HPDE6-E6E7 (cell line): ENCODE measurements at regions not wholly inside any gene's neighbourhood (a gene's known extent, or its start where the extent isn't known, plus 50 kb on each side); places are given as distances from the start of the nearest gene placed in this dataset.
A peak's percentile ranks its signal among the peaks of the same experiment; 100 is the strongest.

ENCODE experiments used
- DNase-seq: peaks from one replicate; pipeline ENCODE4 v3.0.0; 2011; ENCODE audit warnings: missing footprints; ENCODE audit errors: extremely low spot score

DNA sequence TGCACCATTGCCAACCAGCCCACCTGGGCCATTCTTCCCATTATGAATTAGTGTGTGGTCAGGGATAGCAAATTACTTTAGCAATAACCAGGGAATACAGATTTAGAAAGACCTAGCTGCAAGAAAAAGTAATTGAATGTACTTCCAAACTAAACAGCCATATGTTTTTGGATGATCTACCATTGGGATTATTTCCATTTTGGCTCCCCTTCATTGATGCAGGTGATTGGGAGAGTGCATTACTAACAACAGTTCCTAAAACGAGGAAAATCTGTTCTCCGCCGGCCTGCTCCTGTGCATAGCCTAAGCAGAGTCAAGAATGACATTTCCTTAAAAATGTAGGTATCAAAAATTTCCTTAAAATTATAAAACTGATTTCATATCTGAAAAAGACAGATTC is 58.5 kb downstream of the MAIP1 start:
- DNase-seq, result no peak

DNA sequence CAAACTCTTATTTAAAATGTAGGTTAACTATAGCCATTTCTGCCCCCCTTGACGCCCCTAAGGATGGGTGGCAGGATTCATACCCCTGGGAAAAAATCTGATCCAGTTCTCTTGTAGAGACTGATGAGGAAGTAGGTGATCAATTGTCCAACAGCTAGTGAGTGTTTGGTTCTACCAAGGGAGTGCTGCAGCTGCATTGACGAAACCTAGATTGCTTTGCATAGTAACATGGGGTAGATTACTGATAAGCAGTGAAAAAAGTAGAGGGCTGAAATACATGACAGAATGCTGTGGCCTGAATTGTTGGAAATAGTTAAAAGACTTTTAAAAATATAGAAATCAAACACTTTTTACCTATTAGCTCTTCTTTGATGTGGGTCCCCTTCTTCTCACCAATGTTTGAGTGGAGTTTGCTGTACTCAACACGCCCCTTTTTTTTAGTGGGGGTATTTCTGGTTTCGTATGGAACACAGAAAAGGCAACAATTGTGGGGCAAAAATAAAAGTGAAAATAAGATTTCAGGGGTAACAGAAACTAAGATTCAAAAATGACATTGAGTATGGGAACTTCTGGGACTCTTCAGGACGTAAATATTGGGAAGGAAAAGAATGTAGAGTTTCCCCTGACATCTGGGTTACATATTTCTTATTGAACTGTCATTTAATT is 66.2 kb downstream of the MAIP1 start:
- no peak for DNase-seq

DNA sequence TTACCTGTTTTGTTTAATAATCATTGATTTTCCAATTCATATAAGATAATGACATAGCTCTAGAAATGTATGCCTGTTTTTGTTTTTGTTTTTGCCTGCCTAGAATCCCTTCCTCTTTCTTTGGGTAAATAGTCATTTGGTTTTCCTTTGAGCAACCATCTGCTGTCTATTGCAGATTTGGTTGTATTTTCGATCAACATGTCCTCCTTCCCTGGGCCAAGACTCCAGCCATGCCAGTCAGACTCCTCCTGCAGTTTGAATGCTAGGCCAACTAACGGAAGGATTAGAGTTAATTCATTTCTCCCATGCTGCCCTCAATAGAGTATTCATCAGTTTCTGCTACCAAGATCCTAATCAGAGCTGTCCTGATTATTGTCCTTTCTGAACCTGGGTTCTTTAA is 67.1 kb downstream of the MAIP1 start:
- DNase-seq, result no peak

DNA sequence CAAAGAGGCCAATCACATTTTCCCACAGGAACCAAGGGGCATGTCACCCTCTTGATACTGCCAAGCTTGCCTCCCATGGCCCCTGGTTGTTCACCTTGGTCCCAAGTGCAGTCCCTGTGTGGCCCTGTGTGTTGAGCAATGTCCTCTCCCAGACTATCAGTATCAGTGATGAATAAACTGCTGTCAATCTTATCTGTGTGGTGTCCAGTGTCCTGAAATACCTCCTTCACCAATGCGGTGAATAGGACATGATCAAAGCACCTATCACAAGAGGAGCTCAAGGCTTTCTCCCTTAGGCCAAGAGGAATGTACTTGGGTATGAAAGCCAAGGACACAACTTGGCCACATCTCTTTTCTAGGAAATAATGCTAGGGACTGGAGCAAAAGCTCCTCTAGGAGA is 68.2 kb downstream of the MAIP1 start:
- no peak for DNase-seq

DNA sequence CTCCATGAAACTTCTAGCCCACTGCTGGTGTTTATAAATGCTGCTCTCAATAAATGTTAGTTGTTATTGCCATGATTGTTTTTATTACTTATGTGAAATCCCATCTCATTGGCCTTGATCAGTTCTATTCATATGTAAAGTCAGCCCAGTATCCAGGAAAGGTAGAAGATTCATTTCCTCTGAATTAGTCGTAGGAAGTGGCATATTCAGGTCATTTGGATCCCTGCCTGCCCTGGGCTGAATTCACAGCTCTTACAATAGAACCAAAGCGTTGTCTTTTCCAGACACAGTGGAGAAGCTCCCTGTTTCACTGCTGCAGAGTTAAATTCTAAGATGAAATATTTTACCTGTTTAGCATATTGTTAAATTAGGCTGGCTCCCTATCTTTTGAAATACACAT is 70.3 kb downstream of the MAIP1 start:
- DNase-seq, result no peak

DNA sequence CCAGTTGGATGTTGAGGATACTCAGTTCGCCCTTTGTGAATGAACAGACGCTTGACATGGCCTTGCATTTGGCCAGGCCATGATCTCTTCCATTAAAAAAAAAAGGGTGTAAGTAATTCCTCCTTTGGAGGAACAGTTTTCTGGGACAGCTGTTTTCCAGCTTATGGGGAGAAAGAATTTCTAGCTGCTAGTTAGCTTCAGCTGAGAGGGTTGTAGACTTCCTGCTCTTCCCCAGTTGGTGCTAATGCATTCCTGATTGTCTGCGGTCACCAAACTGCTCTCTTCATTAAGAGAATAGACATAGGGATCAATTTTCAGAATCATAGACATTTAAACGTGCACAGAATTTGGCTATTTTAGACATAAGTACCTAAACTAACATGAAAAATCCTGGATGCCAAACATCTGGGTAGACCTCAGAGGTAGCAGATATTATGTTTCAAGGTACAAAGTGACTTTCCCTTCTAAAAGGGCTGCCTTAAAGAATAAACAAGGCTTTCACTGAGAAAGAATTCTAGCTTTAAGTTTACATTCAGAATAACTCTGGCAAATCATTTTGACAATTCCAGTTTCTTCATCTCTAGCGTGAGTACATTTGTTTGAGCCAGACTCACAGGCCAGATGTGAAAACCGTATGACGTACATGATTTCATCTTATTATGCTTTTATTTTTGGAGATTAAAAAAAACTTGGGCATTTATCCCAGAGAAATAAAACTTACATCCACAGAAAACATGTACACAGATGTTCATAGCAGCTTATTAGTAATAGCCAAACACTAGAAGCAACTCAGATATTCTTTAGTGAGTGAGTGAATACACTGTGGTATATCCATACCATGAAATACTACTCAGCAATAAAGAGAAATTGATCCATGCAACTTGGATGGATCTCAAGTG is 71.2 kb downstream of the MAIP1 start:
- DNase-seq, result no peak

DNA sequence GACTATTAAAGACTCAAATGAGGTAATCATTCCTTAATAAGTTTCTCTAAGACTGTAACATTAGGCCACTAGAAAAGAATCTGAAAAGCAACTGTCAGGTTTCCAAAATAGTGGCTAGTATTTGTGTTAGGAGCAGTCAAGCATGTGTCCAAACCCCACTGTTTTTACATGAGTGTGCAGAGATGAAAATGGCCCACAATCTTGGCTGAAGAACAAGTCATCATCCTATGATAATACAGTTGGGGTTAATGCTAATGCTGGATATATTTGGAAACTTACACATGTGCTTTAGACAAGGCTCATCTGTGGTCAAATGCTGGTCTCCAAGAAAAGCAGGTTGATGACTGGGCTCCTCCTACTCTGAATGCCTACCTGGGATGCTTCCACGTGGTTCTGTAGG is 73.6 kb downstream of the MAIP1 start:
- DNase-seq, result no peak

DNA sequence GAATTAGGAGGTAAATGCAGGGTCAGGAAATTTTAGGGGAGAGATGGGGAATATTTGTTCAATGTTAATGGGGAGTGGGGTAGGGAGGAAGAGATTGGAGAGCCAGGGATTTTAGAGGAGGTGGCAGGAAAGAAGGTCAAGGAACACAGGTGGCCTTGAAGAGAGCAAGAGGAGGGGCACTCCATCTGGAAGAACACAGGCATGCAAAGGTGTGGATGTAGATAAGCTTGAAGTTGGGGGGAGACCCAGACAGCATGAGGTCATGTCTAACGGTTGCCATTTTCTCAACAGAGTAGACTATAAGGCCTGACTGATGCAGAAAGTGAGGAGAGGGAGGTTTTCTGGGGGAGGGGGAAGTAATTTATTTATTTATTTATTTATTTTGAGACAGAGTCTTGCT is 77.5 kb downstream of the MAIP1 start:
- DNase-seq, result no peak

DNA sequence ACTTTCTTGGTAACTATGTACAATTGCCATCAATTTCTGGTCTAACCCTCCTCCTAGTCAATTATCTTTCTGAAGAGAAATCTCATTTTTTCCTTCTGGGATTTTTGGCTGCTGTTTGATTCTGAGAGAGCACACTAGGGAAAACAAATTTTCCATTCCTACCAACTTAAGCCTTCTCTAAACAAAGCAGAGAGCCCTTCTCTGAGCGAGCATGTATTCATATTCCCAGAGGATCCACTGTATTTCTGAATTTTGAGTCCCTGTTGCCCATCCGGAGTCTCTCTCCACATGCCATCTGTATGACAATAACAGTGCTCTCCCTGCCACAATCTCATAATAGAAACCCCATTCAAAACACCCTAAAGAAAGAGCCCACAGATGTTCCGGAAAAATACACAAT is 78.5 kb downstream of the MAIP1 start:
- no peak for DNase-seq

DNA sequence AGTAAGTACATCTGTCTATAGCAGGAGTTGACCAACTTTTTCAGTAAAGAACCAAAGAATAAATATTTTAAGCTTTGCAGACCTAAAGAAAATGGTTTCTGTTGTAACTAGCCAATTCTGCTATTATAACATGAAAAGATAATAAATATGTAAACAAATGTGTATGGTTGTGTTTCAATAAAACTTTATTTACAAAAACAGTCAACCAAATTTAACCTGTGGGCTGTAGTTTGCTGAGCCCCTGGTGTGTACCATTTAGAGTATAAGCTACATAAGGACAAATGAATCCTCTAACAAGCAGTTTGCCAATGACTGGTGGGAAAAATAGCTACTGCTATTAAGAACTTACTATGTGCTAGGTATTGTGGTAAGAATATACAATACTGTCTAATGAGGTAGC is 79.4 kb downstream of the MAIP1 start:
- DNase-seq, result no peak

DNA sequence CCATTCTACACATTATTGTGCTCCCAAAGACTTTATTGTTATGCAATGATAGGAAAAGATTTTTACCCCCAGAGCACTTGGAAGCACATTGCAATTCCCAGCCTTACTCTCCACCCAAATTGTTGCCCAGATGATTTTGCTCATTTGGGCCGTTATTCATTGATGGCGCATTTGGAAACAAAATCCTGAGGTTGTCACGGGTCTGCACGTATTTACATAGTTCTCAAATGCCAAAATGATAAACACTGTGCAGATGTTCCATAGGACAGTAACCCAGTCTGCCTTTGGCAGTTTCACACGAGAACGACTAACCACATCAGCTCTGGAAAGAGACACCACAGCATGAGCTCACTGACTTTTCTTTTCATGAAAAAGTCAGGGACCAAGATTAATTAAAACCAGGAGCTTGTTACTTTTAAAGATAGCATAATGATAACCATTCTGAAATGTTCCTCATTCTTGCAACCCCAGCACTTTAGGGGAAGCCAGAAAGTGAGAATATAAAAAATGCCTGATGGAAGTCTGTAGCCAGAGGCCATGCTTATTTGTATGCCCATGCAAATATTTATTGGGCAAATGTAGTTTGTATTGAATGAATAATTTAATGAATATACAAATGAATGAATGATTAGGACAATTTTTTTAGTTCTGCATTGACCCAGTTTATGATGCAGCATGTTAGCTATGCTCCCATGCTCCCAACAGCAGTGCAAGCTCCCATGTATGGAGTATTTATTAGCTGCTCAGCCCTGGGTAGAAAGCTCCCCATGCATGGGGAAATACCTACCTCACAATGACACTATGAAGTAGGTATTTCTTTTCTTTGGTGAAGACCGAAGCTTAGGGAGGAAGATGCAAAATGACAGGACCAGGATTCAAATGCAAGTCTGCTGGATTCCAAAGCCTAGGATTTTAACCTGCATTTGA is 84.6 kb downstream of the MAIP1 start:
- no peak for DNase-seq

DNA sequence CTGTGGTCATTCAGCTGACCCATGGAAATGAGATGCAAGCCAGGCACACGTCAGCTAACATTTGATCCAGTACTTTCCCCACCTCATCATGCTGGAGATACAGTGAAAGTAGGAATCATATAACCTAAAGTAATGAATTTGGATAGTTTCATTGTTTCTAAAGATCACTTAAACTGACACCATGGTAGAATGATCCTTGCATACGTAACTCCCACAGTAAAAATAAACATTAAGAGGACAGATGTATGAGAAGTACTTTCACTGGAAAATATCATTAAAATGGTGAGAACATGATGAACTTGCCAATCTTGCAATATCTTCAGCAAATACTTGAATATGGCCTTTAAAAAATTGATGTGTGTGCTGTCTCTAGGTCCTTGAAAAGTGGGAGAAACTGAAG is 85.4 kb downstream of the MAIP1 start:
- no peak for DNase-seq

DNA sequence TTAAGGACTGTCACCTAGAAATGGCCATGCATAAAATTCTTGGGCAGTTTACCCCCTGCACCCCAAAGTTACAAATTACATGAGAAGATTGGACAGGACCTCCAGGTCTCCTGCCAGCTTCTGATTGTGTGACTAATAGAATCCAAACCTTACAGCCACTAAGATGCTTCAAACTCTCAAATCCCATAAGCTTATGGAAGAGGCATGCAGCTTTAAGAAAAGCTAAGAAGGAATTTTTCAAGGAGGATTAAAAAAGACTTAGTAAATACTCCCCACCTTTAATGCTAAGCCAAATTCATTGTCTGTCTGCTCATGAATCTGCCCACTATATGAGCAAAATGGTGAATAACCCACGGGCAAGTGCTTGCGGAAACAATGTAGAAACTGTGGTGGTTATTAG is 86.3 kb downstream of the MAIP1 start:
- DNase-seq, result no peak

DNA sequence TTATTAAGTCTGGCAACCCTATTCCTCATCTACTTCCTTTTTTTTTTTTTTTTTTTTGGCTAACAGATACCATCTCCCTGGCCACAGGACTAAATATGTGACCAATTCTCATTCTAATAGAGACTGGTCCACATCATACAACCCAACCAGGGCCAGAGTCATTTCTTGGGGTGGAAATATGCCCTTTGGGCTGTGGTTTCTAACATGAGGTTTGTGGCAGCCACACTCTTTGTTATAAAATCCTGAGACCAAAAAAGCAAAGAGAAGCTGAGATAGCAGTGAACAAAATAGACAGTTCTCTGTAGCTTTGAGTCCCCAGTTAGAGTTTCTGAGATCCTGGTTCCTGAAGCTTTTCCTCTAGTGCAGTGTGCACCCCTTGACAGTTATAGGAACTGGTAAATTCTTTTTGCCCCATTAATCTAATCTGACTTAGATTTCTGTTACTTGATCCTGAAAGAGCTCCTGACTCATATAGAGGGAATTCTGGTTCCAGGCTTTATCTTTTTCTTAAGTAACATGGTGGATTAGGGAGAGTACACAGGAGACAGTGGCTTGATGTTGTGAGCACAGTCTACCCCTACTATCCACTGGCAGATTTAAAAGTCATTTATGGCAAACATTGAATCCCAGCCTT is 86.8 kb downstream of the MAIP1 start:
- DNase-seq, result peak; percentile 26

DNA sequence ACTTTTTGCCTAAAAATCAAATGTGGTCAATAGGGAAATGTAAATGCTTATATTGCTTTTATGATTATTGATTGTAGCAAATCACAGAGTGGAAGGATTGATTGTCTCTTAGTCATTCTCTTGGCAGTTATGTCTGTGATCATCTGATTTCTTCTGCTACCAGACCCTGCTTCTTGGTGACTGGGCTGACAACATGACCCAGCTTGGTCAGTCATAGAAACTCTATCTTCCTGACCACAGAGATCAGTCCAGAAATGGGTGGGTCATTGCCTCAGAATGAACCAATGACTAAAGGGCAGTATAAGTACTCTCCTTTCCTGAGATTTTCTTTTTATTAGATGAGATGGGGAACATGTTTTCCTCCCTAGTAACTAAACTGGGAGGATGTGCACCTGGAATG is 87.6 kb downstream of the MAIP1 start:
- no peak for DNase-seq

DNA sequence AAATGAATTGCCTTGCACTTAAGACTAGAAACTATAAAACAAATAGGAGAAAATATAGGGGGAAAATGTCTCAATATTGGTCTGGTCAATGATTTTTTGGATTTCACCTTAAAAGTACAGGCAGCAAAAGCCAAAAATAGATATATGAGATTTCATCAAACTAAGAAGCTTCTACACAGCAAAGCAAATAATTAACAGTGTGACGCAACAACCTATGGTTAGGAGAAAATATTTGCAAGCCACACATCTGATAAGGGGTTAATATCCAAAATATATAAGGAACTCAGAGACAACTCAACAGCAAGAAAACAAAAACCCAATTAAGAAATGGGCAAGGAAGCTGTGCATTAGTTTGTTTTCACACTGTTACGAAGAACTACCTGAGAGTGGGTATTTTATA is 89.1 kb downstream of the MAIP1 start:
- DNase-seq, result no peak

DNA sequence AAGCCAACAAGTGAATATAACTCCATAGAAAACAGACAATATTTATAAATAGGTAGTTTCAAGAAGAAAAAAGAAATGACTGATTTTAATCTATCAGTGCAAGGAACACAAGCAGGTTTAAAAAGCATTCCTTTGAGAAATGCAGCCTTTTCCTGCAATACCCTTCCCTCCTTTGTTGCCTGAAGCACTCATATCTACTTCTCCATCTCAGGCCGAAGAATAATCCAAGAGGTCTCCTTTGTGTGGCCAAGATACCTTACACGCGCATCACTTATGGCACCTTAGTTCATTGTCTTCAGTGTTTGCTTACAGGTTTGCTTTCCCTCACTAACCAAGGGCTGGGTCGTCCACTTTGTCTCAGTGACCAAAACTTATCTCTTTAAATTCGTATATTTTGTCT is 93.0 kb downstream of the MAIP1 start:
- no peak for DNase-seq

DNA sequence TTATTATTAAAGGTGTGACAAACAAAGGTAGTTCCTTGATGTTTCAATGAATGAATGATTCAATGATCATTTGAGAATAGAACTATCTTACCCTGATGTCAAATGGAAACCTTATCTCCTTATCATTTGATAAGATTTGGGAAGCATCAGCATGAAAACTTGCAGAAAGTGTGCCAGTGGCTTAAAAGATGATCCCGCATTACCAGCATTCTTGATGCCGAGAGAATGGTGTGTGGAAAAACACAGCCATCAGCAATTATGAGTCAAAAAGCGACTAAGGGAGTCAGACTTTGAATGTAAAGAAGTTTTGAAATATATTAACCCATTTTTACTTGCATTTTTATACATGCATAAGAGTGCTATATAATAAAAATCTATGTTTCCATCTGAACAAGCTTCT is 93.7 kb downstream of the MAIP1 start:
- no peak for DNase-seq

DNA sequence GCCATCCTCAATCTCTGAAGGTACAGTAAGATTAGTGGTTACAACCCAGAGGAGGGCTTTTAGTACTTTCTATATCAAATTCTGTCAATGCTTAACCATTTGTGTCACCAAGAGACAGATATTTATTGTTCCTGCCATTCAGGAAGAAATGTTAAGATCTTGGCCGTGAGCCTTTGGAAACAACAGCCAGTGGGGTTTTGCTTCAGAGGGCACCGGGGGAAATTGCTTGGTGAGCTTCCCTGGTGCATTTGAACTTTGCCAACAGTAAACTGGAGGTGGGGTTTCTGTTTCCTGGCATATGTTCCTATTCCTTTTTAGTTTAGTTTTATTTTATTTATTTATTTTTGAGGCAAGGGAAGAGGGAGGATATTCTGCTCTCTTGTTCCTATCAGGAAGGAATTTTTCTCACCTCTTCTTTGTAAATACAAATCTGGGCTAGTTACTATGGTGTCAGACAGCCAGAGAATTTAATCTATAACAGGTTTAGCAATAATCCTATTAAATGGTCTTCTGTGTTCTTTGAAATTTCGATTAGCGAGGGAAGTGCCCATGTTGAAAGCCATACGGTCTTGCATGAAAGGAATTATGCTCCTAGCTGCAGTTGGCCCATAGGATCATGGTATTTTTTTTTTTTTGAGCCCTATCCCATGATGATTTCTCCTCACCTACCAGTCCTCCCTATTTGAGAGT is 95.7 kb downstream of the MAIP1 start:
- DNase-seq, result no peak

DNA sequence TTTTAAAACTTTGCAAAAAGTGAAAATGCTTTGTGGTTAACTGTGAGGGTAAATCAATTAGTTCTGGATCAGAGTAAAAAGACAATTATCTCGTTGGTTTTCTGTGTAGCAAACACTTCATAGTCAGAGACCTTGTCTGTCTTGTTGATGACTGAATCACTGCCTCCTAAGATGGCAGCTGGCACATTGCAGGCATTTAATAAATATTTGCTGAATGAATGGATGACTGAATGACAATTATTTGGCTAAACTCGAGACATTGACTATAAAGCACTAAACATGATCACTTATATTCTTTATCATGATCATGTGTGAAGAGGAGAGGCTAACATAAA is 96.2 kb downstream of the MAIP1 start:
- no peak for DNase-seq

DNA sequence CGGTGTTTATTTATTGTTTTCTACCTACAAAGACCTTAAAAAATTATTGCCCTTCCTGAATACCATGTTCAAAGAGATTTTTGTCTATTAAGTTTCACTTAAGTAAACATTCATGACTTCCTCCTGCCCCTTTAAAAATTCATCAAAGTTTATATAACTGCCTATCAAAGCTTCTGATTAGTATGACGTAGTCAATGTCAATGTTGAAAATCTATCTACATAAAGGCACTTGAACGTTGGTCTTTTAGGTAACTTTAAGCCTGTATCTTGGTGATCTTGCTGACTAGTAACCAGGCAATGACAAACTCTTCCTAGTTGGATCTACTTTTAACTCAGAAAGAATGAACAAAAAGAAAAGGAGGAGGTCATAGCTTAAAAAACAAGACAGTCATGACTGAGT is 97.2 kb downstream of the MAIP1 start:
- no peak for DNase-seq
